ENCODE measurements at regions not wholly inside any gene's neighbourhood (a gene's known extent, or its start where the extent isn't known, plus 50 kb on each side); places are given as distances from the start of the nearest gene placed in this dataset.

DNA sequence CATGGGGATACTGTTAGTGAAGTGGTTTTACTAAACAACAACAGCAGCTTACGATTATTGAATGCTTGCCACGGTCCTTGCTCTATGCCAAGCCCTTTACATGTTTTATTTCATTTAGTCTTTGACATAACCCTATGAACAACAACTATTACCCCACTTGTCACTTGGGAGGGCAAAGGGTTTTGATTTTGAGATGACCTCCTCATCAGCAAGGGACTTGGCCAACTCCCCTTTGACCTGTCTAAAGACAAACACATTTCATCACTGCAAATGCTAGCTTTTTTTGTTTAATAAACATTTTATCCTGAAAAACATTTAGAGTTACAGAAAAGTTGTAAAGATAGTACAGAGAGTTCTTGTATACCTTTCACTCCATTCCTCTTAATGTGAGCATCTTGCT is 152.5 kb upstream of the WNT4 start:
- peaks cover 6 to 28% of the 10 kb centered on the region in 2 donors for H3K27me3 ChIP-seq (ENCODE audit: control insufficient read depth in 2 of 2, insufficient read depth in 2 of 2, low read length in 2 of 2)

DNA sequence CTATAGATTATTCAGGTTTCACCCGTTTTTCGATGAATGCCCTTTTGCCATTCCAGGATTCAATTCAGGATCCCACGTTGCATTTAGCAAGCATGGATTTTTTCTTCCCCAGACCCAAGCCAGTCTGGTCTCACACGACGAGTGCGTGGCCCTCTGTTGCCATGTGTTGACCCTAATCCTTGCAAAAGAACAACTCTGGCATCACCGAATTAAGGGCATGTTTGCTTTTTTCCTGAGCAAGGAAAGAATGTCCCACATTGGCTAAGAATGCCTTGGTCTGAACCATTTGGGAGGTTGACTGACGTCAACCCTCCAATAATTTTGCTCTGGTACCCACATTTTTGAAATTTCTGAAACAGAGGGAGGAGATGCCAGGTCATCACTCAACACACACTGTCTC is 153.0 kb upstream of the WNT4 start:
- peaks cover 0 to 3% of the 10 kb centered on the region in 2 donors for H3K9me3 ChIP-seq (replicated peaks in 1 of 2; ENCODE audit: control insufficient read depth in 1 of 2, insufficient read depth in 1 of 2, low read length in 2 of 2)
- Mint-ChIP-seq H3K36me3 (no peaks in the 10 kb centered on the region), H3K4me1 (no peaks in the 10 kb centered on the region), H3K27ac (no peak overlapping the region), H3K9me3 (peaks cover 0 to 4% (median 0%) of the 10 kb centered on the region in 7 donors), H3K4me3 (no peak overlapping the region), H3K27me3 (ENCODE audit: low read depth in 3 of 3) (peaks cover 24 to 53% (median 27%) of the 10 kb centered on the region in 3 donors)
- H4K20me1 ChIP-seq (ENCODE audit: insufficient read depth, low read length), result no peaks in the 10 kb centered on the region
- WGBS (ENCODE audit: insufficient coverage), result 79% methylated on average over 7 of the region's 8 CpGs
- H3K4me3 ChIP-seq (replicated peaks in 1 of 3; ENCODE audit: low read depth in 2 of 3, low read length in 3 of 3), result no peak overlapping the region
- no peaks in the 10 kb centered on the region for H3K79me2 ChIP-seq (ENCODE audit: insufficient read depth, low read length)
- peaks cover 6 to 28% of the 10 kb centered on the region in 2 donors for H3K27me3 ChIP-seq (ENCODE audit: control insufficient read depth in 2 of 2, insufficient read depth in 2 of 2, low read length in 2 of 2)
- H3K27ac ChIP-seq (ENCODE audit: low read depth in 1 of 2, low read length in 2 of 2), result no peak overlapping the region
- H3K4me2 ChIP-seq (replicated peaks; ENCODE audit: extremely low read depth, low read length, poor library complexity, severe bottlenecking), result no peak overlapping the region
- intact Hi-C loops (cut with micrococcal nuclease), result no loop called here
- TF ChIP-seq, protein P1, sequence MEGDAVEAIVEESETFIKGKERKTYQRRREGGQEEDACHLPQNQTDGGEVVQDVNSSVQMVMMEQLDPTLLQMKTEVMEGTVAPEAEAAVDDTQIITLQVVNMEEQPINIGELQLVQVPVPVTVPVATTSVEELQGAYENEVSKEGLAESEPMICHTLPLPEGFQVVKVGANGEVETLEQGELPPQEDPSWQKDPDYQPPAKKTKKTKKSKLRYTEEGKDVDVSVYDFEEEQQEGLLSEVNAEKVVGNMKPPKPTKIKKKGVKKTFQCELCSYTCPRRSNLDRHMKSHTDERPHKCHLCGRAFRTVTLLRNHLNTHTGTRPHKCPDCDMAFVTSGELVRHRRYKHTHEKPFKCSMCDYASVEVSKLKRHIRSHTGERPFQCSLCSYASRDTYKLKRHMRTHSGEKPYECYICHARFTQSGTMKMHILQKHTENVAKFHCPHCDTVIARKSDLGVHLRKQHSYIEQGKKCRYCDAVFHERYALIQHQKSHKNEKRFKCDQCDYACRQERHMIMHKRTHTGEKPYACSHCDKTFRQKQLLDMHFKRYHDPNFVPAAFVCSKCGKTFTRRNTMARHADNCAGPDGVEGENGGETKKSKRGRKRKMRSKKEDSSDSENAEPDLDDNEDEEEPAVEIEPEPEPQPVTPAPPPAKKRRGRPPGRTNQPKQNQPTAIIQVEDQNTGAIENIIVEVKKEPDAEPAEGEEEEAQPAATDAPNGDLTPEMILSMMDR (IDR thresholded peaks at IDR 0.05), result no peak
- H2AFZ ChIP-seq (ENCODE audit: insufficient read depth, low read depth, low read length, poor library complexity, severe bottlenecking), result no peak overlapping the region
- H3K9ac ChIP-seq (ENCODE audit: insufficient read depth, low read length, poor library complexity, severe bottlenecking), result no peak overlapping the region
- DNase-seq, result no peak
- no peaks in the 10 kb centered on the region for H3K36me3 ChIP-seq (replicated peaks in 1 of 2; ENCODE audit: control insufficient read depth in 1 of 2, insufficient read depth in 2 of 2, low read length in 2 of 2)
- H3K4me1 ChIP-seq (ENCODE audit: control insufficient read depth in 1 of 2, insufficient read depth in 2 of 2, low read length in 2 of 2), result no peaks in the 10 kb centered on the region

More for the DNA sequence above, 152.5 kb upstream of the WNT4 start:
- Mint-ChIP-seq H3K27me3 (ENCODE audit: low read depth in 3 of 3) (peaks cover 24 to 49% (median 27%) of the 10 kb centered on the region in 3 donors), H3K4me1 (no peaks in the 10 kb centered on the region), H3K4me3 (no peak overlapping the region), H3K36me3 (no peaks in the 10 kb centered on the region), H3K27ac (no peak overlapping the region), H3K9me3 (peaks cover 0 to 4% (median 0%) of the 10 kb centered on the region in 7 donors)
- Histone ChIP-seq H3K9ac (ENCODE audit: insufficient read depth, low read length, poor library complexity, severe bottlenecking) (no peak overlapping the region), H4K20me1 (ENCODE audit: insufficient read depth, low read length) (no peaks in the 10 kb centered on the region), H3K79me2 (ENCODE audit: insufficient read depth, low read length) (no peaks in the 10 kb centered on the region), H3K9me3 (replicated peaks in 1 of 2; ENCODE audit: control insufficient read depth in 1 of 2, insufficient read depth in 1 of 2, low read length in 2 of 2) (peaks cover 0 to 3% of the 10 kb centered on the region in 2 donors), H3K27ac (ENCODE audit: low read depth in 1 of 2, low read length in 2 of 2) (no peak overlapping the region), H2AFZ (ENCODE audit: insufficient read depth, low read depth, low read length, poor library complexity, severe bottlenecking) (no peak overlapping the region), H3K4me1 (ENCODE audit: control insufficient read depth in 1 of 2, insufficient read depth in 2 of 2, low read length in 2 of 2) (no peaks in the 10 kb centered on the region), H3K36me3 (replicated peaks in 1 of 2; ENCODE audit: control insufficient read depth in 1 of 2, insufficient read depth in 2 of 2, low read length in 2 of 2) (no peaks in the 10 kb centered on the region), H3K4me3 (replicated peaks in 1 of 3; ENCODE audit: low read depth in 2 of 3, low read length in 3 of 3) (no peak overlapping the region), H3K4me2 (replicated peaks; ENCODE audit: extremely low read depth, low read length, poor library complexity, severe bottlenecking) (no peak overlapping the region)
- intact Hi-C loops (cut with micrococcal nuclease), result no loop called here
- TF ChIP-seq, protein P1 (IDR thresholded peaks at IDR 0.05), result no peak
- WGBS (ENCODE audit: insufficient coverage), result no CpG with 5 or more reads among the region's 2 CpGs
- no peak for DNase-seq

Data from CD14-positive monocyte (primary cell).